ENCODE measurements at regions not wholly inside any gene's neighbourhood (a gene's known extent, or its start where the extent isn't known, plus 50 kb on each side); places are given as distances from the start of the nearest gene placed in this dataset.

- no peak for TF ChIP-seq CTCF (conservative IDR thresholded peaks at IDR 0.05; ENCODE audit: low read depth, low read length)
- H3K4me3 ChIP-seq (ENCODE audit: low read depth, low read length): no peak overlapping the region
- no peak for DNase-seq (ENCODE audit: low read depth)
These were observed 98.1 kb downstream of the NEDD1 start for GRCh38 chr12:97005174-97005573.

- DNase-seq (ENCODE audit: low read depth): no peak
- no peak for TF ChIP-seq CTCF (conservative IDR thresholded peaks at IDR 0.05; ENCODE audit: low read depth, low read length)
- no peak overlapping the region for H3K4me3 ChIP-seq (ENCODE audit: low read depth, low read length)
These were observed 98.6 kb downstream of the NEDD1 start for GRCh38 chr12:97005646-97006045.

GRCh38 chr12:97006585-97006984 is 99.5 kb downstream of the NEDD1 start:
- TF ChIP-seq CTCF (conservative IDR thresholded peaks at IDR 0.05; ENCODE audit: low read depth, low read length): no peak
- no peak overlapping the region for H3K4me3 ChIP-seq (ENCODE audit: low read depth, low read length)
- DNase-seq (ENCODE audit: low read depth): no peak

- no peak overlapping the region for H3K4me3 ChIP-seq (ENCODE audit: low read depth, low read length)
- DNase-seq (ENCODE audit: low read depth): no peak
- no peak for TF ChIP-seq CTCF (conservative IDR thresholded peaks at IDR 0.05; ENCODE audit: low read depth, low read length)
These were observed 109.1 kb downstream of the NEDD1 start for GRCh38 chr12:97016163-97016562.

- no peak for TF ChIP-seq CTCF (conservative IDR thresholded peaks at IDR 0.05; ENCODE audit: low read depth, low read length)
- DNase-seq (ENCODE audit: low read depth): no peak
These were observed 110.2 kb downstream of the NEDD1 start for GRCh38 chr12:97017213-97017612.

GRCh38 chr12:97022536-97023230 is 115.6 kb downstream of the NEDD1 start:
- no peak for DNase-seq (ENCODE audit: low read depth)
- no peak overlapping the region for H3K4me3 ChIP-seq (ENCODE audit: low read depth, low read length)
- TF ChIP-seq CTCF (conservative IDR thresholded peaks at IDR 0.05; ENCODE audit: low read depth, low read length): no peak

More at GRCh38 chr12:97017213-97017612, 110.2 kb downstream of the NEDD1 start:
- no peak overlapping the region for H3K4me3 ChIP-seq (ENCODE audit: low read depth, low read length)

GRCh38 chr12:97024393-97024792 is 117.3 kb downstream of the NEDD1 start:
- H3K4me3 ChIP-seq (ENCODE audit: low read depth, low read length): no peak overlapping the region
- TF ChIP-seq CTCF (conservative IDR thresholded peaks at IDR 0.05; ENCODE audit: low read depth, low read length): no peak
- DNase-seq (ENCODE audit: low read depth): no peak

All from epithelial cell of proximal tubule (primary cell).